ENCODE measurements at regions not wholly inside any gene's neighbourhood (a gene's known extent, or its start where the extent isn't known, plus 50 kb on each side); places are given as distances from the start of the nearest gene placed in this dataset.

DNA sequence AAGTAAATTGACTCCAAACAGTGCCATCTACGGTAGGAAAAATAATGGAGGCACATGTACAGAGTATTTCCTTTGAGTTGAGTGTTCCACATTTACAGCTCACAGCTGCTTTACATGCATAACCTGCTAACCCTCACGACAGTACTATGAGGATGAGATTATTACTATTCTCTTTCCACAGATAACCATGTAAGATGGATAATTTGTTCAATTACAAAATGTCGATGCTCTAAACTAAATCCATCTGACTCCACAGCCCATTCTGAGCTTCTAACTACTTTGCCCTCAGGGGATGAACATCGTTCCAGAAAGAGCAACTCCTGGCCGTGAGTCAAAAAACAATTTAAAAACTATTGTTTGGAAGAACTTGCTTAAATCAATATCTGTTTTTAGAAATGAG, 330.4 kb upstream of the NWD2 start:
- H3K4me1 Mint-ChIP-seq = no peaks in the 10 kb centered on the region
- no peak for ATAC-seq (ENCODE audit: low read depth)
- POLR2A ChIA-PET = no interaction called here
- H3K4me3 Mint-ChIP-seq = no peak overlapping the region
- intact Hi-C loops (cut with micrococcal nuclease) = no loop called here
- no peaks in the 10 kb centered on the region for H3K9me3 Mint-ChIP-seq
- no peaks in the 10 kb centered on the region for H3K27me3 Mint-ChIP-seq
- TF ChIP-seq, protein P1, sequence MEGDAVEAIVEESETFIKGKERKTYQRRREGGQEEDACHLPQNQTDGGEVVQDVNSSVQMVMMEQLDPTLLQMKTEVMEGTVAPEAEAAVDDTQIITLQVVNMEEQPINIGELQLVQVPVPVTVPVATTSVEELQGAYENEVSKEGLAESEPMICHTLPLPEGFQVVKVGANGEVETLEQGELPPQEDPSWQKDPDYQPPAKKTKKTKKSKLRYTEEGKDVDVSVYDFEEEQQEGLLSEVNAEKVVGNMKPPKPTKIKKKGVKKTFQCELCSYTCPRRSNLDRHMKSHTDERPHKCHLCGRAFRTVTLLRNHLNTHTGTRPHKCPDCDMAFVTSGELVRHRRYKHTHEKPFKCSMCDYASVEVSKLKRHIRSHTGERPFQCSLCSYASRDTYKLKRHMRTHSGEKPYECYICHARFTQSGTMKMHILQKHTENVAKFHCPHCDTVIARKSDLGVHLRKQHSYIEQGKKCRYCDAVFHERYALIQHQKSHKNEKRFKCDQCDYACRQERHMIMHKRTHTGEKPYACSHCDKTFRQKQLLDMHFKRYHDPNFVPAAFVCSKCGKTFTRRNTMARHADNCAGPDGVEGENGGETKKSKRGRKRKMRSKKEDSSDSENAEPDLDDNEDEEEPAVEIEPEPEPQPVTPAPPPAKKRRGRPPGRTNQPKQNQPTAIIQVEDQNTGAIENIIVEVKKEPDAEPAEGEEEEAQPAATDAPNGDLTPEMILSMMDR (IDR thresholded peaks at IDR 0.05) = no peak
- no peaks in the 10 kb centered on the region for H3K36me3 Mint-ChIP-seq (ENCODE audit: low read depth)
- CTCF ChIA-PET = no interaction called here
- no peak for DNase-seq
- no peak overlapping the region for H3K27ac Mint-ChIP-seq

DNA sequence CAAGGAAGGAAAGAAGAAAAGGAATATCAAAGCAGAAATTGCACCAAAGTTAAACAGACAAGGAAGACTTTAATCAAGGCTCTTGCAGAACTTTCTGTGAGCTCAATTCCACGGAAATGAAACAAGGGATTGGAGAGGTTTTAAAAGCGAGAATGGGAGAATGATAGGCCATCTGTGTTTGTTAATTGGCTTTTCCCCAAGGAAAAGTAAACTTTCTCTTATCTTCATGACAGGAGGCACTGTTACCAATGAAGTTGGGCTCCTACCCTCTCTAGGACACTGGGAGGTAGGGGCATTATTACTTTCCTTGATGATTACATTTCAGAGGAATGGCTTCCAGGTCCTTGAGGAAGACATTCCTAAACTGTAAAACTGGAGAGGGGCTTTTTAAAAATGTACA, 328.8 kb upstream of the NWD2 start:
- TF ChIP-seq, protein P1 (IDR thresholded peaks at IDR 0.05) = no peak
- H3K4me1 Mint-ChIP-seq = no peaks in the 10 kb centered on the region
- H3K4me3 Mint-ChIP-seq = no peak overlapping the region
- DNase-seq (no peak), ATAC-seq (ENCODE audit: low read depth) (no peak)
- CTCF ChIA-PET = no interaction called here
- H3K27me3 Mint-ChIP-seq = no peaks in the 10 kb centered on the region
- H3K36me3 Mint-ChIP-seq (ENCODE audit: low read depth) = no peaks in the 10 kb centered on the region
- POLR2A ChIA-PET = no interaction called here
- intact Hi-C loops (cut with micrococcal nuclease) = no loop called here
- H3K9me3 Mint-ChIP-seq = no peaks in the 10 kb centered on the region
- no peak overlapping the region for H3K27ac Mint-ChIP-seq

DNA sequence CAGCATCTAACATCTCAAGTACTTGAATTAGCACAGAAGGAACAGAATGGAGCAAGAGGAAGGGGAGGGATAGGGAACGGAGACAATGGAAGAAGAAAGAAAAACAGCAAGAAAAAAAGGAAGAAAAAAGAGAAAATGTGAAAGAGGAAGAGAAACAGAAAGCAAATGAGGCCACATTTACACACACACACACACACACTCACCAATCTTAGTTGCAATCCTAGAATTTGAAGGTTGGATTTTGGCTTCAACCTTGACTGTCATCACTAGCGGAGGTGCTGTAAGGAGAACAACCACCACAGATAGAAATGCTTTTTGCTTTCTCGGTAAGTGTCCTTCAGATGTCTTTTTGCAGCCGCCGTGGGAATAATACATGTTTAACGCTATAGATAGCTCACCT, 327.1 kb upstream of the NWD2 start:
- Mint-ChIP-seq H3K27me3 (no peaks in the 10 kb centered on the region), H3K27ac (no peak overlapping the region), H3K36me3 (ENCODE audit: low read depth) (no peaks in the 10 kb centered on the region), H3K4me1 (no peaks in the 10 kb centered on the region), H3K4me3 (no peak overlapping the region), H3K9me3 (no peaks in the 10 kb centered on the region)
- intact Hi-C loops (cut with micrococcal nuclease) = no loop called here
- TF ChIP-seq, protein P1 (IDR thresholded peaks at IDR 0.05) = no peak
- DNase-seq (no peak), ATAC-seq (ENCODE audit: low read depth) (no peak)
- CTCF ChIA-PET = no interaction called here
- POLR2A ChIA-PET = no interaction called here

DNA sequence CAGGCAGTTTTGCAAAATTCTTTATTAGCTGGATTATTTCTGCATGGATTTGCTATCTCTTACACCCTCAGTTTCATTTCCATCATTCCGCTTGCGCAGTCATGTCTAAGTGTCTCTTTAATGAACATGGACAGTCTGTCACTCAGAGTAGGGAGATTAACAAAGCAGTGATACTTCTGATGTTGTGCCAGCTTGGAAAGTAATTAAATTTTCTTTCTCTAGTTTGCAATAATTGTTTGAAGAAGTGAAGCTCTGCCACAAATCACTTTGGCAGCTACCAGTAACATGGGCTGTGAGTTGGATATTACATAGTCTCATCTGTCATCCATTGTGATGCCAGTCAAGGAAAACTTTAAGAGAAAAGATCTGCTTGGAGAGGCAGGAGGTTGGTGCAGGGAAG, 324.8 kb upstream of the NWD2 start:
- H3K27me3 Mint-ChIP-seq = no peaks in the 10 kb centered on the region
- intact Hi-C loops (cut with micrococcal nuclease) = no loop called here
- H3K4me1 Mint-ChIP-seq = no peaks in the 10 kb centered on the region

DNA sequence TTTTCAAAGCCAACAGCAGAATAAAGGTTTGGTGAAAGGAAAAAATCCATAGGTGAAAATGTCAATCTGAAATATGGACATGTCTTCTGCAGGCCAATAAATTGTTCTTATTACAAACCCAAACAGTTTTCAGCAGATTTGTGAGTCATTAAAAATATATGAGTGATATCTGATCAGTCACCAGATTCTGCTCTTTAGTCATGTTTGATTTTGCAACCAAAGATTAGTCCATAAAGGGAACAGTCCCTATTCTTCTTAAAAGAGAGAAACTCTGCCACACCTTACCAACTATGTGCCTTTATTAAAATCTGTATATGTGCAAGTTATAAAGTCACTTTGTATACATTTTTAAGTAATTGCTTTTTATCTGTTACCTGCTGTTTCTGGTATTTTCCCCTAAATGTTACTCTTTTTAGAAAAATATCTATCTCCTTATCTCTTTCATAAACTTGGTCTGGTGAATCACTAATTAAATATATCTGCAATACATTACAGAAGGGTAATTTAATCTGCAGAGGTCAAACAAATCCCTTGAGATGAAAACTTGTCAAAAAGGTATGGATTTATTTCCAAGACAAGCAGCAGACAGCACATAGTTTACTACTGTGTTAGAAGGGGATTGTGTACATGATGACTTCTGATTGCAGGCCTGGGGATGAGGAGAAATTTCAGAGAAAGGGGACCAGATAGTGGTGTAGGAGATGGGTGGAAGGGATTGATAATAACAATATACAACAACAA, 322.9 kb upstream of the NWD2 start:
- POLR2A ChIA-PET = no interaction called here
- no peaks in the 10 kb centered on the region for H3K27me3 Mint-ChIP-seq
- CTCF ChIA-PET = no interaction called here
- no peak for ATAC-seq (ENCODE audit: low read depth)
- H3K4me3 Mint-ChIP-seq = no peak overlapping the region
- DNase-seq = no peak
- TF ChIP-seq, protein P1 (IDR thresholded peaks at IDR 0.05) = no peak
- no peak overlapping the region for H3K27ac Mint-ChIP-seq
- H3K9me3 Mint-ChIP-seq = no peaks in the 10 kb centered on the region
- no peaks in the 10 kb centered on the region for H3K36me3 Mint-ChIP-seq (ENCODE audit: low read depth)
- no peaks in the 10 kb centered on the region for H3K4me1 Mint-ChIP-seq
- intact Hi-C loops (cut with micrococcal nuclease) = no loop called here

More for the DNA sequence above, 324.8 kb upstream of the NWD2 start:
- H3K36me3 Mint-ChIP-seq (ENCODE audit: low read depth) = no peaks in the 10 kb centered on the region
- ChIA-PET CTCF (no interaction called here), POLR2A (no interaction called here)
- H3K27ac Mint-ChIP-seq = no peak overlapping the region
- no peak for DNase-seq
- TF ChIP-seq, protein P1 (IDR thresholded peaks at IDR 0.05) = no peak
- H3K4me3 Mint-ChIP-seq = no peak overlapping the region
- ATAC-seq (ENCODE audit: low read depth) = no peak
- no peaks in the 10 kb centered on the region for H3K9me3 Mint-ChIP-seq

Measured in activated B cell treated with CpG ODN at 0.5 μM for 24 hours (primary cell).